H9 (cell line): ENCODE measurements at regions not wholly inside any gene's neighbourhood (a gene's known extent, or its start where the extent isn't known, plus 50 kb on each side); places are given as distances from the start of the nearest gene placed in this dataset.

Experiments used
- DNase-seq: peaks from one replicate; pipeline ENCODE4 v3.0.0-alpha.2; 2017
- H2AFZ ChIP-seq: one replicate; pipeline ENCODE4 v1.6.1; 2013; ENCODE audit warnings: mild to moderate bottlenecking, low read length, control low read depth, moderate library complexity
- H2AK5ac ChIP-seq: 2 replicates; pipeline ENCODE4 v1.6.1; 2013; ENCODE audit warnings: low read length, control low read depth, mixed read lengths; ENCODE audit not compliant: insufficient read length
- H2BK120ac ChIP-seq: one replicate; pipeline ENCODE4 v1.6.1; 2013; ENCODE audit warnings: low read depth, mild to moderate bottlenecking, low read length, control low read depth, inconsistent platforms; ENCODE audit not compliant: poor library complexity, severe bottlenecking
- H2BK12ac ChIP-seq: 2 replicates; pipeline ENCODE4 v1.6.1; 2013; ENCODE audit warnings: low read length, control low read depth, mixed read lengths, low read depth; ENCODE audit not compliant: insufficient read length
- H2BK15ac ChIP-seq: 2 replicates; pipeline ENCODE4 v1.6.1; 2013; ENCODE audit warnings: low read depth, low read length, control low read depth
- H2BK20ac ChIP-seq: one replicate; pipeline ENCODE4 v1.6.1; 2013; ENCODE audit warnings: low read depth, mild to moderate bottlenecking, low read length, control low read depth, inconsistent platforms; ENCODE audit not compliant: poor library complexity, severe bottlenecking
- H2BK5ac ChIP-seq: 2 replicates; pipeline ENCODE4 v1.6.1; 2013; ENCODE audit warnings: low read length, control low read depth, mixed read lengths; ENCODE audit not compliant: insufficient read length
- H3K14ac ChIP-seq: 2 replicates; pipeline ENCODE4 v1.6.1; 2013; ENCODE audit warnings: low read length, control low read depth; ENCODE audit not compliant: insufficient read depth
- H3K18ac ChIP-seq: 2 replicates; pipeline ENCODE4 v1.6.1; 2013; ENCODE audit warnings: low read depth, mild to moderate bottlenecking, mixed read lengths, low read length, control low read depth; ENCODE audit not compliant: insufficient read length
- H3K23ac ChIP-seq: 2 replicates; pipeline ENCODE4 v1.6.1; 2013; ENCODE audit warnings: low read length, control low read depth, mixed read lengths, low read depth; ENCODE audit not compliant: insufficient read length
- H3K23me2 ChIP-seq: 2 replicates; pipeline ENCODE4 v1.6.1; 2013; ENCODE audit warnings: low read depth, mild to moderate bottlenecking, mixed read lengths, low read length, control low read depth; ENCODE audit not compliant: insufficient read length, poor library complexity, severe bottlenecking
- H3K27ac ChIP-seq: 2 replicates; pipeline ENCODE4 v1.5.1; 2013; ENCODE audit warnings: low read length, control low read depth, mixed read lengths, low read depth; ENCODE audit not compliant: insufficient read length
- H3K27me3 ChIP-seq: 2 replicates; pipeline ENCODE4 v1.6.1; 2013; ENCODE audit warnings: low read length, control low read depth, inconsistent platforms; ENCODE audit not compliant: insufficient read depth
- H3K4ac ChIP-seq: 2 replicates; pipeline ENCODE4 v1.6.1; 2013; ENCODE audit warnings: low read depth, mild to moderate bottlenecking, control low read depth, inconsistent platforms, low read length, moderate library complexity
- H3K4me1 ChIP-seq: 2 replicates; pipeline ENCODE4 v1.6.1; 2013; ENCODE audit warnings: low read length, control low read depth, inconsistent platforms; ENCODE audit not compliant: insufficient read depth
- H3K4me2 ChIP-seq: 2 replicates; pipeline ENCODE4 v1.6.1; 2013; ENCODE audit warnings: low read length, control low read depth, mixed read lengths; ENCODE audit not compliant: insufficient read length, insufficient read depth
- H3K56ac ChIP-seq: 2 replicates; pipeline ENCODE4 v1.6.1; 2013; ENCODE audit warnings: low read depth, mild to moderate bottlenecking, mixed read lengths, low read length, control low read depth; ENCODE audit not compliant: insufficient read length
- H3K79me1 ChIP-seq: 2 replicates; pipeline ENCODE4 v1.6.1; 2013; ENCODE audit warnings: low read depth, mild to moderate bottlenecking, moderate library complexity, low read length, control low read depth, inconsistent platforms; ENCODE audit not compliant: insufficient read depth, poor library complexity, severe bottlenecking
- H3K79me2 ChIP-seq: 2 replicates; pipeline ENCODE4 v1.6.1; 2013; ENCODE audit warnings: low read length, control low read depth, inconsistent platforms; ENCODE audit not compliant: insufficient read depth
- H3K9ac ChIP-seq: 2 replicates; pipeline ENCODE4 v1.6.1; 2013; ENCODE audit warnings: low read length, control low read depth, mixed read lengths; ENCODE audit not compliant: insufficient read length; ENCODE audit errors: extremely low read depth
- H3K9me3 ChIP-seq: one replicate; pipeline ENCODE4 v1.6.1; 2013; ENCODE audit warnings: low read depth, low read length, inconsistent platforms; ENCODE audit not compliant: control insufficient read depth
- H3T11ph ChIP-seq: one replicate; pipeline ENCODE4 v1.6.1; 2013; ENCODE audit warnings: mild to moderate bottlenecking, low read length, control low read depth, inconsistent platforms
- H4K20me1 ChIP-seq: one replicate; pipeline ENCODE4 v1.6.1; 2013; ENCODE audit not compliant: control insufficient read depth, insufficient read length, insufficient read depth
- H4K5ac ChIP-seq: 2 replicates; pipeline ENCODE4 v1.6.1; 2013; ENCODE audit warnings: low read depth, mild to moderate bottlenecking, mixed read lengths, low read length, control low read depth; ENCODE audit not compliant: insufficient read length
- H4K8ac ChIP-seq: replicated peaks from 2 replicates; pipeline ENCODE4 v1.6.1; 2013; ENCODE audit warnings: low read length, control low read depth, mixed read lengths, low read depth; ENCODE audit not compliant: insufficient read length
- H4K91ac ChIP-seq: 2 replicates; pipeline ENCODE4 v1.6.1; 2013; ENCODE audit warnings: low read depth, mild to moderate bottlenecking, moderate library complexity, mixed read lengths, low read length, control low read depth; ENCODE audit not compliant: insufficient read length
- H3K27ac Mint-ChIP-seq, 3 experiments: 2 replicates in 2 of 3; 3 replicates in 1 of 3; pipeline ENCODE4 v1.8.0; 2020 to 2021; ENCODE audit warnings: mixed read lengths in 3 of 3, mild to moderate bottlenecking in 1 of 3, moderate library complexity in 1 of 3
- H3K27me3 Mint-ChIP-seq: 2 replicates; pipeline ENCODE4 v1.8.0; 2021; ENCODE audit warnings: low read depth, mild to moderate bottlenecking, moderate library complexity, mixed read lengths
- H3K36me3 Mint-ChIP-seq, 3 experiments: 2 replicates in 2 of 3; 3 replicates in 1 of 3; pipeline ENCODE4 v1.8.0; 2020 to 2021; ENCODE audit warnings: low read depth in 3 of 3, mixed read lengths in 3 of 3; ENCODE audit not compliant: insufficient read depth in 1 of 3
- H3K4me1 Mint-ChIP-seq, 2 experiments: 2 replicates each; pipeline ENCODE4 v1.8.0; 2020; ENCODE audit warnings: mixed read lengths in 2 of 2
- H3K4me3 Mint-ChIP-seq, 2 experiments: 2 replicates in 1 of 2; 3 replicates in 1 of 2; pipeline ENCODE4 v1.8.0; 2020 to 2021; ENCODE audit warnings: mild to moderate bottlenecking in 2 of 2, mixed read lengths in 2 of 2, moderate library complexity in 1 of 2
- H3K9me3 Mint-ChIP-seq, 2 experiments: 2 replicates in 1 of 2; 3 replicates in 1 of 2; pipeline ENCODE4 v1.8.0; 2020; ENCODE audit warnings: mild to moderate bottlenecking in 2 of 2, mixed read lengths in 2 of 2, moderate library complexity in 1 of 2
- WGBS: extraction: QIAGEN DNeasy Blood & Tissue Kit; methylation state at CpG from one replicate; pipeline ENCODE4 v1.1.7; 2013; ENCODE audit warnings: missing lambda C conversion rate, low lambda C conversion rate, mixed read lengths; ENCODE audit not compliant: insufficient read length; ENCODE audit errors: extremely low coverage; 5-methylcytosine and 5-hydroxymethylcytosine counted together
- TF ChIP-seq, protein P1 (sequence below): fragments of 200-600 bp; sonication (generic); conservative IDR thresholded peaks from 3 replicates; pipeline ENCODE4 v1.8.0; 2021; ENCODE audit warnings: antibody characterized with exemption, mild to moderate bottlenecking

DNA sequence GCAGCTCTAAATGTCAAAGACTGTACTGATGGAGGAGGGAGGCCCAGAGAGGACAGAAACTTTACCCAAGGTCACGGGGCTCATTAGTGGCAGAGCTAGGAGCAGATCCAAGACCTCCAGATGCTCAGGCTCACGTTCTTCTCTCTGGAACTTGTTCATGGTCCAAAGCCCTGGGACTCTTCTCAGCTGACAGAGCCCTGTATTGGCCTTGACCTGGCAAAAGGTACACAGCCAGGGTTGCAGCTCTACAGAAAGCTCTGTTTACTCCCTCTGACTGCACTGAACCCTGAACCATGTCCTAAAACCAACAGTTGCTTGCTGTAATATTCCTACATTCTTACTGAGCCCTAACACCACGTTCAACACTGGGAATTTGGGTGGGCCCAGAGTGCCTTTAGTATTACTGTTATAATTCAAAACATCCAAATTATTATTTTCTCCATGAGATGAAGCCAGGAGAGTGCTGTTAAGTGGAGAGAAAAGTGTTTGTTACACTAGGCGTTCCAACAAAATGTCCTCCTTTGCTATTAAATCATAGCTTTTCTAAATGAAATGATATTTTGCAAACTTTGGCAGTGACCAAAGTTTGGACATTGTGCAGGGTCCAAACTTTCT is 602.4 kb upstream of the CLINT1 start:
- WGBS = no CpG with 5 or more reads among the region's 4 CpGs
- H3K27ac ChIP-seq = no peak overlapping the region
- H3K4me1 Mint-ChIP-seq = no peaks in the 10 kb centered on the region

More for the DNA sequence above, 602.4 kb upstream of the CLINT1 start:
- no peak overlapping the region for H2BK20ac ChIP-seq
- H2BK12ac ChIP-seq = no peak overlapping the region
- H2BK5ac ChIP-seq = no peak overlapping the region
- H3K79me2 ChIP-seq = no peaks in the 10 kb centered on the region
- no peak overlapping the region for H2AFZ ChIP-seq
- H3K4me2 ChIP-seq = no peak overlapping the region
- Mint-ChIP-seq H3K27ac (no peak overlapping the region), H3K36me3 (no peaks in the 10 kb centered on the region), H3K4me3 (no peak overlapping the region), H3K27me3 (no peaks in the 10 kb centered on the region; the same call in 1 of the 2 replicates), H3K9me3 (no peaks in the 10 kb centered on the region)
- no peaks in the 10 kb centered on the region for H3K9me3 ChIP-seq
- no peak for DNase-seq
- TF ChIP-seq, protein P1, sequence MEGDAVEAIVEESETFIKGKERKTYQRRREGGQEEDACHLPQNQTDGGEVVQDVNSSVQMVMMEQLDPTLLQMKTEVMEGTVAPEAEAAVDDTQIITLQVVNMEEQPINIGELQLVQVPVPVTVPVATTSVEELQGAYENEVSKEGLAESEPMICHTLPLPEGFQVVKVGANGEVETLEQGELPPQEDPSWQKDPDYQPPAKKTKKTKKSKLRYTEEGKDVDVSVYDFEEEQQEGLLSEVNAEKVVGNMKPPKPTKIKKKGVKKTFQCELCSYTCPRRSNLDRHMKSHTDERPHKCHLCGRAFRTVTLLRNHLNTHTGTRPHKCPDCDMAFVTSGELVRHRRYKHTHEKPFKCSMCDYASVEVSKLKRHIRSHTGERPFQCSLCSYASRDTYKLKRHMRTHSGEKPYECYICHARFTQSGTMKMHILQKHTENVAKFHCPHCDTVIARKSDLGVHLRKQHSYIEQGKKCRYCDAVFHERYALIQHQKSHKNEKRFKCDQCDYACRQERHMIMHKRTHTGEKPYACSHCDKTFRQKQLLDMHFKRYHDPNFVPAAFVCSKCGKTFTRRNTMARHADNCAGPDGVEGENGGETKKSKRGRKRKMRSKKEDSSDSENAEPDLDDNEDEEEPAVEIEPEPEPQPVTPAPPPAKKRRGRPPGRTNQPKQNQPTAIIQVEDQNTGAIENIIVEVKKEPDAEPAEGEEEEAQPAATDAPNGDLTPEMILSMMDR = no peak
- no peak overlapping the region for H3K23ac ChIP-seq
- no peak overlapping the region for H4K8ac ChIP-seq
- H3K14ac ChIP-seq = no peak overlapping the region
- no peaks in the 10 kb centered on the region for H3K27me3 ChIP-seq
- H3K9ac ChIP-seq = no peak overlapping the region
- H2BK120ac ChIP-seq = no peak overlapping the region
- H3K18ac ChIP-seq = no peak overlapping the region
- H4K5ac ChIP-seq = no peak overlapping the region
- H2BK15ac ChIP-seq = no peak overlapping the region
- H4K20me1 ChIP-seq = no peaks in the 10 kb centered on the region
- H4K91ac ChIP-seq = no peak overlapping the region
- H2AK5ac ChIP-seq = no peak overlapping the region
- no peak overlapping the region for H3T11ph ChIP-seq
- H3K56ac ChIP-seq = no peak overlapping the region
- no peaks in the 10 kb centered on the region for H3K23me2 ChIP-seq
- H3K79me1 ChIP-seq = no peaks in the 10 kb centered on the region
- no peaks in the 10 kb centered on the region for H3K4me1 ChIP-seq
- H3K4ac ChIP-seq = no peak overlapping the region
